ENCODE measurements at regions not wholly inside any gene's neighbourhood (a gene's known extent, or its start where the extent isn't known, plus 50 kb on each side); places are given as distances from the start of the nearest gene placed in this dataset.

GRCh38 chr11:95547976-95548375 is 241.6 kb downstream of the FAM76B start:
- no peak for DNase-seq (ENCODE audit: low read depth)

- no peak for DNase-seq (ENCODE audit: low read depth)
Observed at GRCh38 chr11:95547186-95547585, 242.4 kb downstream of the FAM76B start.

GRCh38 chr11:95545116-95545875 is 244.3 kb downstream of the FAM76B start:
- no peak for DNase-seq (ENCODE audit: low read depth)

- no peak for DNase-seq (ENCODE audit: low read depth)
Observed at GRCh38 chr11:95544095-95544856, 245.3 kb downstream of the FAM76B start.

- DNase-seq (ENCODE audit: low read depth): no peak
Observed at GRCh38 chr11:95542868-95543551, 246.6 kb downstream of the FAM76B start.

GRCh38 chr11:95541715-95542114 is 247.9 kb downstream of the FAM76B start:
- DNase-seq (ENCODE audit: low read depth): no peak

- DNase-seq (ENCODE audit: low read depth): no peak
Observed at GRCh38 chr11:95536047-95536690, 253.4 kb downstream of the FAM76B start.

GRCh38 chr11:95534809-95535208 is 254.8 kb downstream of the FAM76B start:
- no peak for DNase-seq (ENCODE audit: low read depth)

GRCh38 chr11:95534226-95534625 is 255.4 kb downstream of the FAM76B start:
- no peak for DNase-seq (ENCODE audit: low read depth)

GRCh38 chr11:95531116-95531515 is 258.5 kb downstream of the FAM76B start:
- DNase-seq (ENCODE audit: low read depth): no peak

- no peak for DNase-seq (ENCODE audit: low read depth)
Observed at GRCh38 chr11:95524314-95525036, 265.1 kb downstream of the FAM76B start.

GRCh38 chr11:95522874-95523273 is 266.7 kb downstream of the FAM76B start:
- DNase-seq (ENCODE audit: low read depth): no peak

- no peak for DNase-seq (ENCODE audit: low read depth)
Observed at GRCh38 chr11:95521862-95522261, 267.7 kb downstream of the FAM76B start.

- no peak for DNase-seq (ENCODE audit: low read depth)
Observed at GRCh38 chr11:95521133-95521542, 268.4 kb downstream of the FAM76B start.

GRCh38 chr11:95520369-95521132 is 269.0 kb downstream of the FAM76B start:
- DNase-seq (ENCODE audit: low read depth): no peak

- no peak for DNase-seq (ENCODE audit: low read depth)
Observed at GRCh38 chr11:95519912-95520311, 269.7 kb downstream of the FAM76B start.

GRCh38 chr11:95517453-95517852 is 272.1 kb downstream of the FAM76B start:
- no peak for DNase-seq (ENCODE audit: low read depth)

- DNase-seq (ENCODE audit: low read depth): no peak
Observed at GRCh38 chr11:95516786-95517185, 272.8 kb downstream of the FAM76B start.

GRCh38 chr11:95516175-95516574 is 273.4 kb downstream of the FAM76B start:
- no peak for DNase-seq (ENCODE audit: low read depth)

- no peak for DNase-seq (ENCODE audit: low read depth)
Observed at GRCh38 chr11:95515371-95515770, 274.2 kb downstream of the FAM76B start.

Data from stimulated activated CD8-positive, alpha-beta memory T cell treated with anti-CD3 and anti-CD28 coated beads, Interleukin-12 subunit alpha, Interleukin-12 subunit beta, amount 100 ng/mL, for 4 hours (primary cell).